Endothelial cell of umbilical vein (primary cell): ENCODE measurements at regions not wholly inside any gene's neighbourhood (a gene's known extent, or its start where the extent isn't known, plus 50 kb on each side); places are given as distances from the start of the nearest gene placed in this dataset.

ENCODE experiments used
- BruUV-seq: library from RNA; stranded (reverse); fragments of 400-500 nt; replicated peaks from 2 replicates; lab custom pipeline; 2021; lab: Mats Ljungman, UMichigan
- CTCF ChIA-PET: fragments of 300-600, 350-600 bp; sonication (Branson Sonifier 250); formaldehyde crosslinking; loops from one replicate; lab custom pipeline; 2021; ENCODE audit warnings: antibody characterized with exemption, inconsistent platforms; lab: Charles Lee
- POLR2A ChIA-PET: fragments of 300-600, 350-600 bp; sonication (Branson Sonifier 250); formaldehyde crosslinking; loops from one replicate; lab custom pipeline; 2021; ENCODE audit warnings: antibody characterized with exemption, inconsistent platforms; lab: Charles Lee
- DNase-seq: peaks from one replicate; pipeline ENCODE4 v3.0.0-alpha.2; 2011; ENCODE audit warnings: low read depth, low spot score
- FAIRE-seq: peaks from 2 replicates; lab custom pipeline; 2011; peaks lifted over from hg19 to GRCh38; lab: Jason Lieb, UNC
- H2AFZ ChIP-seq: 2 replicates; pipeline ENCODE4 v1.6.0; 2012; ENCODE audit warnings: low read depth, low read length, control low read depth, inconsistent platforms
- H3K27ac ChIP-seq: 2 replicates; pipeline ENCODE4 v1.5.1; 2011; ENCODE audit warnings: low read depth, mild to moderate bottlenecking, control low read depth, low read length, moderate library complexity; ENCODE audit not compliant: insufficient read depth
- H3K27me3 ChIP-seq, 2 experiments: 2 replicates each; pipeline versions ENCODE4 v1.6.0 to v1.6.1; 2011; ENCODE audit warnings: low read length in 2 of 2, mixed read lengths in 1 of 2; ENCODE audit not compliant: control insufficient read depth in 2 of 2, insufficient read depth in 2 of 2
- H3K36me3 ChIP-seq, 2 experiments: 2 replicates in 1 of 2; 3 replicates in 1 of 2; pipeline ENCODE4 v1.5.1; 2011; ENCODE audit warnings: low read length in 2 of 2, mild to moderate bottlenecking in 1 of 2, moderate library complexity in 1 of 2; ENCODE audit not compliant: control insufficient read depth in 2 of 2, insufficient read depth in 2 of 2; ENCODE audit errors: extremely low read depth in 1 of 2
- H3K4me1 ChIP-seq: 3 replicates; pipeline ENCODE4 v1.5.1; 2011; ENCODE audit warnings: mild to moderate bottlenecking, low read length; ENCODE audit not compliant: control insufficient read depth, insufficient read depth; ENCODE audit errors: extremely low read depth
- H3K4me2 ChIP-seq: 2 replicates; pipeline ENCODE4 v1.6.1; 2011; ENCODE audit warnings: low read length, control low read depth, mixed read lengths; ENCODE audit not compliant: insufficient read depth
- H3K4me3 ChIP-seq, 3 experiments: fragments of 200-600 bp in 1 of 3; sonication (generic), shearing (Covaris generic) in 1 of 3; replicated peaks in 1 of 3; 2 replicates each; pipeline ENCODE4 v1.5.1; 2011 to 2016; ENCODE audit warnings: control low read depth in 3 of 3, low read length in 3 of 3, mild to moderate bottlenecking in 2 of 3, inconsistent platforms in 1 of 3, low read depth in 1 of 3, moderate library complexity in 1 of 3; ENCODE audit not compliant: insufficient read depth in 1 of 3
- H3K79me2 ChIP-seq: 2 replicates; pipeline ENCODE4 v1.6.0; 2012; ENCODE audit warnings: low read length, inconsistent platforms; ENCODE audit not compliant: control insufficient read depth, insufficient read depth
- H3K9ac ChIP-seq: replicated peaks from 2 replicates; pipeline ENCODE3; 2011; ENCODE audit warnings: low read length, control low read depth; ENCODE audit not compliant: insufficient read depth; ENCODE audit errors: extremely low read depth
- H3K9me1 ChIP-seq: replicated peaks from 3 replicates; pipeline ENCODE4 v1.6.0; 2011; ENCODE audit warnings: mild to moderate bottlenecking, low read length; ENCODE audit not compliant: control insufficient read depth, insufficient read depth; ENCODE audit errors: extremely low read depth
- H3K9me3 ChIP-seq: replicated peaks from 2 replicates; pipeline ENCODE4 v1.5.1; 2012; ENCODE audit warnings: low read length, inconsistent platforms; ENCODE audit not compliant: control insufficient read depth, insufficient read depth
- H4K20me1 ChIP-seq: replicated peaks from 2 replicates; pipeline ENCODE3; 2011; ENCODE audit warnings: mild to moderate bottlenecking, low read length; ENCODE audit not compliant: control insufficient read depth, insufficient read depth; ENCODE audit errors: extremely low read depth
- CTCF ChIP-seq, 2 donors: IDR thresholded peaks; 1 replicate in 1 of 2; 2 replicates in 1 of 2; pipeline ENCODE4 v1.5.1; 2011; ENCODE audit warnings: low read length in 2 of 2, mild to moderate bottlenecking in 2 of 2, moderate library complexity in 2 of 2, control low read depth in 1 of 2, inconsistent platforms in 1 of 2, low read depth in 1 of 2; ENCODE audit not compliant: insufficient read depth in 1 of 2; ENCODE audit errors: extremely low read depth in 1 of 2
- EZH2 ChIP-seq: IDR thresholded peaks from 2 replicates; pipeline ENCODE4 v1.6.1; 2012; ENCODE audit warnings: borderline replicate concordance, low read depth, mild to moderate bottlenecking, moderate library complexity, low read length, inconsistent platforms; ENCODE audit not compliant: severe bottlenecking
- FOS ChIP-seq: IDR thresholded peaks from 2 replicates; pipeline ENCODE4 v1.6.1; 2011; ENCODE audit warnings: mild to moderate bottlenecking, low read length, moderate library complexity, borderline replicate concordance; ENCODE audit not compliant: insufficient read depth
- GATA2 ChIP-seq: IDR thresholded peaks from 2 replicates; pipeline ENCODE4 v1.7.0; 2011; ENCODE audit warnings: low read depth, mild to moderate bottlenecking, moderate library complexity, mixed read lengths, low read length; ENCODE audit not compliant: insufficient read length, insufficient read depth
- JUN ChIP-seq: IDR thresholded peaks from 2 replicates; pipeline ENCODE4 v1.6.1; 2011; ENCODE audit warnings: borderline replicate concordance, low read depth; ENCODE audit not compliant: insufficient read length, insufficient read depth
- MAX ChIP-seq: IDR thresholded peaks from 2 replicates; pipeline ENCODE4 v1.6.1; 2011; ENCODE audit not compliant: insufficient read depth, insufficient read length
- MYC ChIP-seq: IDR thresholded peaks from one replicate; pipeline ENCODE4 v1.6.1; 2011; ENCODE audit warnings: mild to moderate bottlenecking, low read depth, low read length
- POLR2A ChIP-seq: IDR thresholded peaks from 2 replicates; pipeline ENCODE4 v1.6.1; 2012; ENCODE audit warnings: low read depth, mild to moderate bottlenecking, control low read depth, low read length
- POLR2AphosphoS5 ChIP-seq: IDR thresholded peaks from 2 replicates; pipeline ENCODE4 v1.6.1; 2012; ENCODE audit warnings: low read depth, mild to moderate bottlenecking, control low read depth, low read length, moderate library complexity; ENCODE audit not compliant: insufficient read depth
- dilution Hi-C: fragments of 300-500 bp; cut with MboI; formaldehyde crosslinking; loops from one replicate; pipeline ENCODE4 v1.15.0; 2019; ENCODE audit warnings: low sequenced_read_pairs; ENCODE audit not compliant: extremely low pct_ligation_motif_present
- intact Hi-C: fragments of 100-400 bp; cut with micrococcal nuclease; formaldehyde crosslinking; loops from one replicate; pipeline ENCODE4 v1.10.0; 2022

GRCh38 chr4:104352211-104352610, 142.5 kb downstream of the CXXC4 start:
- Histone ChIP-seq H4K20me1 (no peaks in the 10 kb centered on the region), H3K9me3 (peaks cover 15% of the 10 kb centered on the region), H3K9ac (no peak overlapping the region), H3K4me1 (no peaks in the 10 kb centered on the region), H3K4me2 (no peak overlapping the region), H3K36me3 (no peaks in the 10 kb centered on the region), H3K27ac (no peak overlapping the region), H3K4me3 (no peak overlapping the region), H3K27me3 (no peaks in the 10 kb centered on the region), H2AFZ (no peak overlapping the region), H3K9me1 (no peaks in the 10 kb centered on the region), H3K79me2 (no peaks in the 10 kb centered on the region)
- intact Hi-C loops (no loop called here), dilution Hi-C loops (no loop called here)
- FAIRE-seq (no peak), DNase-seq (no peak)
- ChIA-PET POLR2A (no interaction called here), CTCF (no interaction called here)
- BruUV-seq: no TSS peak
- TF ChIP-seq POLR2A (no peak), CTCF (IDR thresholded peaks at IDR 0.05; ENCODE audit: extremely low read depth in 1 of 2, insufficient read depth in 1 of 2, low read depth in 1 of 2, low read length in 2 of 2) (no peak), MAX (no peak), FOS (no peak), MYC (no peak), POLR2AphosphoS5 (no peak), EZH2 (no peak), GATA2 (no peak), JUN (no peak)
